ENCODE measurements at regions not wholly inside any gene's neighbourhood (a gene's known extent, or its start where the extent isn't known, plus 50 kb on each side); places are given as distances from the start of the nearest gene placed in this dataset.
"Not testable (repeated sequence)": the region's sequence is repeated elsewhere in the genome, so short reads cannot be mapped to it uniquely, and the experiment has no call there.

DNA sequence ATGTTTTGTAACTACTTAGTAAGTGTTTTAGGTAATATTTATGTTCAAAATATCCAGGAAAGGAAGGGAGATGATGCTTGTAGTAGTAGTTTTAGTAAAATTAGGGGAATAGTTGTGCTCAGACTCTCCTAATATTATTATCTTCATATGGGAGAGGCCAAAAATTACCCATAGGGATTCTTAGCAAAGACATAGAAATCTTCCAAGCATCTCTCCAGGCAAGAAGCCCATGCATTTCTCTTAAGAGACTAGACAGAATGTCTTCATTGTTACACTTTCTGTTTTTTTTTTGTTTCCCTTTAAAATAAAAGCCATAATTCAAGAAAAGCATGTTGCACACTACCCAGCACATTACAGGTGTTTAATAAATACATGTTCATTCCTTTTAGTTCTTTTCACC lies 180.6 kb downstream of the CYB561 start:
- DNase-seq: no peak

DNA sequence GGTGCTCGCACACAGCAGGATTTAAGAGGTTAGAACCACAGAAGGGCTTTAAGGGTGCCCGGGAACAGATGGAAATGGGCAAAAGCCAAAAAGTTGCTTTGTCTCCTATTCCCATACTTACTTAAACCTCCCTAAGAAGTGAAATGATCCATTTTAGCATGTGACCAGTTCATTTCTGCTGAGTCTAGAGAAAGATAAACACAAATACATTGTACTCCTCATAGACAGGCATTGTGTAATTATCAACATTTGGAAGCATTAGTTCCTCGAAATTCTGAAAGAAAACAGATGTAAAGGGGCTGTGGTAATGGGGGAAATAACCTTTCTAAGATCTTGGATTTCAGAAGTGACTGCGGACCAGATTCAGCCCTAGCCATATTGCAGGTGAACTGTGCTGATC lies 178.3 kb downstream of the CYB561 start:
- DNase-seq: no peak

GRCh38 chr17:63268827-63269226 lies 177.3 kb downstream of the CYB561 start:
- no peak for DNase-seq

GRCh38 chr17:63270610-63271009 lies 175.5 kb downstream of the CYB561 start:
- no peak for DNase-seq

- no peak for DNase-seq
These were observed 172.0 kb downstream of the CYB561 start for GRCh38 chr17:63274146-63274545.

DNA sequence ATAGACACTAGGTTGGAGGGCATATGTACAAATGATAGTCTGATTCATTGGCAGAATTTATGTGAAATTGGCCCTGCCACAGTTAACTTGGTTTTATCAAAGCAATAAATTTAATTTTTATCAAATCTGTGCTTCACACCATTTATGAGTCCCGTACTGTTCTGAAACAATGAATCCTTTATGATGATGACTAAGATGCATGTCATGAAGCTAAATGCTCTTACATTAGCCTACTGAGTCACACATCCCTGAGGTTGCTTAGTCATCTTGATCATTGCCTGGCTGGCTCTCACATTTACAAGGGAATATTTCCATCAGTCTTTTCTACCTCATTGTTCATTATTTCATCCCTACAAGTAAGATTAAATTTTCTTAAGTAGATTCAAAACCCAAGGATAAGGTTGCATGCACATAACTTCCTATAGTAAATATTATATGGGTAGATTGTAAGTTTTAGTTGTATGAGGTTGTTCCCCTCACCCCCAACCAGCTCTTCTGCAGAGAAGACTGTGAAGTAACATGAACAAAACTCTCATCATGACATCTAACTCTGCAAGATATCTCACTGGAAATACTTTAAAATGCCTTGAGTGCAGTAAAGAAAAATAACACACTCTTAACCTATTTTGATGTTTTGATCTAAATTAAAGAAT lies 170.7 kb downstream of the CYB561 start:
- DNase-seq: no peak

GRCh38 chr17:63275971-63276745 lies 169.9 kb downstream of the CYB561 start:
- no peak for DNase-seq

DNA sequence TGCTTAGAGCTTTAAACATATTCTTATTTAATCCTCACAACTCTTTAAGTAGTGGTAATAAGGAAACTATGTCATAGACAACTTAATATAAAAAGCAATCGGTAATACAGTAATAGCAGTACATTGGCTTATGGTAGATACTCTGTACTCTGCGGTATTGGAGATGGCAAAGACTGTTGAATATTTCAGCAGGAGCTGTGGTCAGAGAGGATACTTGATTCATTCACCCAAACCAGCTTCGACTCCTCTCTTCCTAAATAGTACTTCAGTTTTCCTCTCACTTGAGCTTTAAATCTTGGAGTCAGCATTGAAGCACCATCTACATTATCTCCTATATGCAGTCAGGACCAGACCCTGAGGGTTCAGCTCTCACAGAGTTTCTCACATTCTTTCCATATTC lies 169.3 kb downstream of the CYB561 start:
- DNase-seq: no peak

GRCh38 chr17:63277629-63278028 lies 168.5 kb downstream of the CYB561 start:
- no peak for DNase-seq

DNA sequence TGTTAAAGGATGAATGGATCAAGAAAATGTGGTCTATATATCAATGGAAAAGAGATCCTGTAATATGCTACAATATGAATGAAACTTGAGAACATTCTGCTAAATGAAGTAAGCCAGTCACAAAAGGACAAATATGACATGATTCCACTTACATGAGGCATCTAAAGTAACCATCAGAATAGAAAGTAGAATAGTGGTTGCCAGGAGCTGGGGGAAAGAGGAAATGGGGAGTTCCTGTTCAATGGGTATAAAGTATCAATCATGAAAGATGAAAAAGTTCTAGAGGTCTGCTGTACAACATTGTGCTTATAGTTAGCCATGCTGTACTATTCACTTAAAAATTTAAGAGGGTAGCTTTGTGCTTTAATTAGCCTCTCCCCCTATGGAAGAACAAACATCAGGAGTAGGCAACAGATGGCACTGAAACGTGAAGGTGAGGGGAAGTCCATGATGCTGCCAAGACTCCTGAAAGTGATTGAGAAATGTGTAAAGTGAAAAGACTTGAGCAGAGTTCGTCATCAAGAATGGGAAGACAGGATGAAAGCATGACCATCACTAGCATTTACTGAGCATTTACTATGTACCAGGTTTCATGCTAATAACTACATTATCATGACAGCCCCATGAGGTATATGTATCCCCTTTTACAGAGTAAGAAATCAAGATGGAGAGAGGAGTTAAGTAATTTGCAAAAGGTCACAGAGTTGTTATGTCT lies 167.2 kb downstream of the CYB561 start:
- DNase-seq: no peak

- no peak for DNase-seq
These were observed 166.4 kb downstream of the CYB561 start for GRCh38 chr17:63279498-63280230.

DNA sequence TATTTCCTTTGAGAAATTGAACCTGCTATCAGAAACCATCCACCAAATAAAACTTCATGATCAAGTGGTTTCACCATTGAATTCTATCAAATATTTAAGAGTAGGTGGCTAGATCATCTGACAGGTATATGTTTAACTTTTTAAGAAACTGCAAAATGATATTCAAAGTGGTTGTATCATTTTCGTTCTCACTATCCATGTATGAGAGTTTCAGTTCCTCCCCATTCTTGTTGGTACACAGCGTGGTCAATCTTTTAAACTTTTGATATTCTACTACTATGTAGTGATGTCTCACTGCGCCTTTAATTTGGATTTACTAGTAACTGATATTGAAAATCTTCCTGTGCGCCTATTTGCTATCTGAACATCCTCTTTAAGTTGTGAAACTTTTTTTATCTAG lies 163.7 kb downstream of the CYB561 start:
- DNase-seq: no peak

- DNase-seq: no peak
These were observed 160.6 kb downstream of the CYB561 start for GRCh38 chr17:63285551-63285950.

- no peak for DNase-seq
These were observed 159.9 kb downstream of the CYB561 start for GRCh38 chr17:63286254-63286653.

DNA sequence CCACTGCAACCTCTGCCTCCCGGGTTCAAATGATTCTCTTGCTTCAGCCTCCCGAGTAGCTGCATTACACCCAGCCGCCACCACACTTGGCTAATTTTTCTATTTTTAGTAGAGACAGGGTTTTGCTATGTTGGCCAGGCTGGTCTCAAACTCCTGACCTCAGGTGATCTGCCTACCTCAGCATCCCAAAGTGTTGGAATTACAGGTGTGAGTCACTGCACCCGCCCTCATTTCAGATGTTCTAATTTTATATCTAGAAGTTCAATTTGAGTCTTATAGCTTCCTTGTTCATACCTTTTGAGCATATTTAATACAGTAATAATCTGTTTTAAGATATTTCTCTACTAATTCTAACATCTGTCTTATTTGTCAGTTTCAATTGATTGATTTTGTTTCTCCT lies 159.1 kb downstream of the CYB561 start:
- not testable (repeated sequence) for DNase-seq

GRCh38 chr17:63289931-63290330 lies 156.2 kb downstream of the CYB561 start:
- no peak for DNase-seq

DNA sequence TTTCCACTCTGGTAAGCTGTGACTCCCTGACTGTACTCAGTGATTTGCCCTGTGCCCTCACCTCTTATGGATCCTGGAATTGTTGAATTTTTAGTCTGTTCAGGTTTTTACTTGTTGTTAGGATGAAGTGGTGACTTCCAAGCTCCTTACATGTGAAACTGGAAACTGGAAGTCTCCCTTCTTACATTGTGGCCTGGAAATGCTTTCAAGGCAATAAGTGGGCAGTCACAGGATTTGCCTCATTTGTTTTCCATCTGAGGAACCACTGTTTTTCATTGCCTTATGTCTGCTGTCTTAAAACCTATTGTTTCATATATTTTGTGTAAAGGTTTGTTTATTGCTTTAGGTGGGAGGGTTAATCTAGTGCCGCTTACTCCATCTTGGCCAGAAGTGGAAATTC lies 155.8 kb downstream of the CYB561 start:
- no peak for DNase-seq

DNA sequence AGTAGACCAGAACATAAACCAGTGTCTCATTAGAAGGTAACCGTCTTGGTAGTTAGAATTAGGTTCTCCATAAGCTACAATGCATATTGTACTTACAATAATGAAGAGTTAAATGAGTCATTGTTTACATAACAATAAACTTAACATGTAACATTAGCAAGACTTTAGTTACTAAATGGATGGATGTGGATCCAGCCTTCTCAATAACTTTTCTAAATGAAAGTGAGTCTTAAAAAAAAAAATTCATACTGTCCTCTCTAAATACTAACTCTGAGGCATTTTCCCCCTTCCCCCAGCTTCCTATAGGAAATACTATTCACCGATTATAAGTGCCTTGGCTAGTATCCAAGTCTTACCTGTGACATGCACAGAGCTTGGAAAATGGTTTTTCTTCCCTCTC lies 155.3 kb downstream of the CYB561 start:
- DNase-seq: no peak

- DNase-seq: no peak
These were observed 154.8 kb downstream of the CYB561 start for GRCh38 chr17:63291258-63291657.

- no peak for DNase-seq
These were observed 153.7 kb downstream of the CYB561 start for GRCh38 chr17:63292421-63292820.

GRCh38 chr17:63293323-63294075 lies 152.6 kb downstream of the CYB561 start:
- no peak for DNase-seq

DNA sequence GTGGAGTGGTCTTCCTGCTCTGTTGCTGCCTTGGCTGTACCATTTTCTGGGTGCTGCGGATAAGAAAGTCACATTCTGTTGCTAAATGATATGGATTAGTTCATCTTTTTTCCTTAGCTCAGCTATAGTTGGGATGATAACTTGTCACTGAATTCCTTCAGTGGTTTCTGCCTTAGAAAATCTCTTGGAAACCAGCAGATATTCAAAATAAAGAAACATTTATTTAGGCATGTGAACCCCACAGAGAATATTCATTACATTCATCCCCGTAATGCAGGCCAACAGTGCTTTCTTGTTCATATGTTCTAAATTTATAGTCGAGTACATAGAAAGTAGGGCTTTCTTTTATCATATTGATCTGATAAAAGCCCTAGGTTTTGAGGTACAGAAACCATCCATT lies 151.3 kb downstream of the CYB561 start:
- no peak for DNase-seq

DNA sequence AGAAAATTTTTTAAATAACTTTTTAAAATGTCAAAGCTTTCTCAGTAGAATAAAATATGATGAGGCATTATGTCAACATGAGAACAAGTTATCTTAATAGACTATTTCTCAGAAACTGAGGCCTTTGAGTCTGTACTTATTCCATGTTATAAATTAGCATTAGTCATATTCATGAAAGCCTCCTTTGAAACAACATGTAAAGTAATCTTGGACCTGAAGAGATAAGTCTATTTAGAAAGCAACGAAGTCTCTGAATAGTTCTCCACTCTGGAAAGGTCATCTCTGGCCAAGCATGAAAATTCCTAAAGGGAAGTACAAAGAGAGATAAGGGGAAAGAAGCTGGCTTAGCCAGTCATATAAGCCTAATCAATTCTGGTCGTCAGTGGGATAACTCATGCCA lies 150.8 kb downstream of the CYB561 start:
- DNase-seq: no peak
